ENCODE measurements at regions not wholly inside any gene's neighbourhood (a gene's known extent, or its start where the extent isn't known, plus 50 kb on each side); places are given as distances from the start of the nearest gene placed in this dataset.

GRCh38 chr13:22175815-22176214 is 504.9 kb downstream of the FGF9 start:
- peaks cover 27% of the 10 kb centered on the region for H3K4me1 Mint-ChIP-seq
- no peaks in the 10 kb centered on the region for H3K36me3 Mint-ChIP-seq
- H3K27me3 Mint-ChIP-seq (ENCODE audit: low read depth) = no peaks in the 10 kb centered on the region
- TF ChIP-seq CTCF (IDR thresholded peaks at IDR 0.05; ENCODE audit: unreplicated experiment) = no peak
- peaks cover 11% of the 10 kb centered on the region for H3K9me3 Mint-ChIP-seq
- no peak for DNase-seq (ENCODE audit: low spot score in 2 of 2, unreplicated experiment in 2 of 2)
- no peak overlapping the region for H3K4me3 Mint-ChIP-seq
- no peak overlapping the region for H3K27ac Mint-ChIP-seq

GRCh38 chr13:22176968-22177520 is 506.2 kb downstream of the FGF9 start:
- H3K36me3 Mint-ChIP-seq = no peaks in the 10 kb centered on the region

GRCh38 chr13:22178878-22179277 is 508.0 kb downstream of the FGF9 start:
- H3K27me3 Mint-ChIP-seq (ENCODE audit: low read depth) = no peaks in the 10 kb centered on the region
- no peak for TF ChIP-seq CTCF (IDR thresholded peaks at IDR 0.05; ENCODE audit: unreplicated experiment)

More at GRCh38 chr13:22176968-22177520, 506.2 kb downstream of the FGF9 start:
- no peak for TF ChIP-seq CTCF (IDR thresholded peaks at IDR 0.05; ENCODE audit: unreplicated experiment)
- no peaks in the 10 kb centered on the region for H3K27me3 Mint-ChIP-seq (ENCODE audit: low read depth)
- H3K4me1 Mint-ChIP-seq = peaks cover 17% of the 10 kb centered on the region
- no peak for DNase-seq (ENCODE audit: low spot score in 2 of 2, unreplicated experiment in 2 of 2)
- peaks cover 6% of the 10 kb centered on the region for H3K9me3 Mint-ChIP-seq
- peak overlapping the region; percentile 17 for H3K27ac Mint-ChIP-seq
- H3K4me3 Mint-ChIP-seq = no peak overlapping the region

GRCh38 chr13:22187329-22187728 is 516.5 kb downstream of the FGF9 start:
- DNase-seq (ENCODE audit: low spot score in 2 of 2, unreplicated experiment in 2 of 2) = no peak
- no peak for TF ChIP-seq CTCF (IDR thresholded peaks at IDR 0.05; ENCODE audit: unreplicated experiment)
- Mint-ChIP-seq H3K27me3 (ENCODE audit: low read depth) (no peaks in the 10 kb centered on the region), H3K4me1 (peaks cover 8% of the 10 kb centered on the region), H3K27ac (no peak overlapping the region), H3K36me3 (no peaks in the 10 kb centered on the region), H3K9me3 (no peaks in the 10 kb centered on the region), H3K4me3 (no peak overlapping the region)

More at GRCh38 chr13:22178878-22179277, 508.0 kb downstream of the FGF9 start:
- no peak overlapping the region for H3K4me3 Mint-ChIP-seq
- H3K4me1 Mint-ChIP-seq = peaks cover 14% of the 10 kb centered on the region
- H3K9me3 Mint-ChIP-seq = peaks cover 6% of the 10 kb centered on the region
- H3K27ac Mint-ChIP-seq = no peak overlapping the region
- no peak for DNase-seq (ENCODE audit: low spot score in 2 of 2, unreplicated experiment in 2 of 2)
- H3K36me3 Mint-ChIP-seq = no peaks in the 10 kb centered on the region

GRCh38 chr13:22189176-22190048 is 518.5 kb downstream of the FGF9 start:
- DNase-seq (ENCODE audit: low spot score in 2 of 2, unreplicated experiment in 2 of 2) = no peak
- H3K27me3 Mint-ChIP-seq (ENCODE audit: low read depth) = no peaks in the 10 kb centered on the region
- peak overlapping the region; percentile 57 for H3K27ac Mint-ChIP-seq
- no peaks in the 10 kb centered on the region for H3K9me3 Mint-ChIP-seq
- peaks cover 8% of the 10 kb centered on the region for H3K4me1 Mint-ChIP-seq
- TF ChIP-seq CTCF (IDR thresholded peaks at IDR 0.05; ENCODE audit: unreplicated experiment) = no peak
- no peaks in the 10 kb centered on the region for H3K36me3 Mint-ChIP-seq
- no peak overlapping the region for H3K4me3 Mint-ChIP-seq

All from mesothelial cell of epicardium (in vitro differentiated cells).